Prostate gland (tissue), 2 donors: ENCODE measurements at regions not wholly inside any gene's neighbourhood (a gene's known extent, or its start where the extent isn't known, plus 50 kb on each side); places are given as distances from the start of the nearest gene placed in this dataset.

Experiments
- DNase-seq: peaks from one replicate; pipeline ENCODE4 v3.0.0-alpha.2; 2019; ENCODE audit warnings: low spot score
- H3K27ac ChIP-seq, 2 donors: fragments of 200-600 bp; sonication (generic); 2 replicates each; pipeline ENCODE4 v1.5.1; 2017 to 2019
- H3K27me3 ChIP-seq: fragments of 200-600 bp; sonication (generic); replicated peaks from 2 replicates; pipeline ENCODE4 v1.5.1; 2019; ENCODE audit not compliant: insufficient read depth
- H3K36me3 ChIP-seq, 2 donors: fragments of 200-600 bp; sonication (generic); 1 replicate in 1 of 2; 2 replicates in 1 of 2; pipeline versions ENCODE4 v1.5.1 to v1.8.1; 2017 to 2019
- H3K4me1 ChIP-seq: fragments of 200-600 bp; sonication (generic); replicated peaks from 2 replicates; pipeline ENCODE4 v1.5.1; 2019
- H3K4me3 ChIP-seq, 2 donors: fragments of 200-600 bp; sonication (generic); 2 replicates each; pipeline ENCODE4 v1.5.1; 2017 to 2019
- H3K9me3 ChIP-seq: fragments of 200-600 bp; sonication (generic); 2 replicates; pipeline ENCODE4 v1.5.1; 2017
- POLR2A ChIP-seq: fragments of 450-650 bp; IDR thresholded peaks from one replicate; pipeline ENCODE4 v1.6.1; 2016; ENCODE audit warnings: antibody characterized with exemption, mild to moderate bottlenecking
- POLR2AphosphoS5 ChIP-seq: sonication (generic); formaldehyde crosslinking; IDR thresholded peaks from one replicate; pipeline ENCODE4 v1.6.1; 2017; ENCODE audit warnings: antibody characterized with exemption
- WGBS: methylation state at CpG from one replicate; pipeline ENCODE4 v1.1.5; 2018; 5-methylcytosine and 5-hydroxymethylcytosine counted together
- intact Hi-C: fragments of 100-400 bp; cut with DNase I; formaldehyde crosslinking; loops from one replicate; pipeline ENCODE4 v1.14.2; 2022
- TF ChIP-seq, protein P1 (sequence below), 4 experiments: fragments of 200-600 bp in 2 of 4; fragments of 450-650 bp in 2 of 4; sonication (generic) in 2 of 4; IDR thresholded peaks; 1 replicate in 3 of 4; 2 replicates in 1 of 4; pipeline ENCODE4 v1.5.1; 2016 to 2019; ENCODE audit warnings: antibody characterized with exemption in 4 of 4, mild to moderate bottlenecking in 2 of 4, moderate library complexity in 2 of 4

DNA sequence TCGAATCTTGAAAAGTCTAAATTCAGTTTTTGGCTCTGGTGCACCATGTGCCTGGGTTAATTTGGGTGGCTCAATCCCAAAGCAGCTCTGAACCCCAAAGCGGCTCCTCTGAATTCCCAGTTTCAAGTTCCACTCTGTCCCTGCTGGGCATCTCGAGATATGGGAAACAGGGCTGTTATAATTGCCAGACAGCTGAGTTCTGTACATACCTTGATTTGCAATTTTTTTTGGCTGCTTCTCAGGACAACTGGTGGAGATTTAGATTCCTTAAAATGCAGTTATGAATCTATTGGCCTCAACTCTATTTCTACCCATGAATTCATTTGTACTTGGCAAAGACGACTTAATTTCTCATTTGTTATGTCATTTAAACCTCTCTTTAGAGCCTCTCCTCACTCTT is 808.5 kb downstream of the TLE4 start:
- 92% methylated on average over 4 of the region's 4 CpGs for WGBS
- Histone ChIP-seq H3K36me3 (no peaks in the 10 kb centered on the region), H3K4me1 (no peaks in the 10 kb centered on the region), H3K27ac (no peak overlapping the region), H3K4me3 (no peak overlapping the region), H3K9me3 (no peaks in the 10 kb centered on the region), H3K27me3 (no peaks in the 10 kb centered on the region)
- TF ChIP-seq, protein P1, sequence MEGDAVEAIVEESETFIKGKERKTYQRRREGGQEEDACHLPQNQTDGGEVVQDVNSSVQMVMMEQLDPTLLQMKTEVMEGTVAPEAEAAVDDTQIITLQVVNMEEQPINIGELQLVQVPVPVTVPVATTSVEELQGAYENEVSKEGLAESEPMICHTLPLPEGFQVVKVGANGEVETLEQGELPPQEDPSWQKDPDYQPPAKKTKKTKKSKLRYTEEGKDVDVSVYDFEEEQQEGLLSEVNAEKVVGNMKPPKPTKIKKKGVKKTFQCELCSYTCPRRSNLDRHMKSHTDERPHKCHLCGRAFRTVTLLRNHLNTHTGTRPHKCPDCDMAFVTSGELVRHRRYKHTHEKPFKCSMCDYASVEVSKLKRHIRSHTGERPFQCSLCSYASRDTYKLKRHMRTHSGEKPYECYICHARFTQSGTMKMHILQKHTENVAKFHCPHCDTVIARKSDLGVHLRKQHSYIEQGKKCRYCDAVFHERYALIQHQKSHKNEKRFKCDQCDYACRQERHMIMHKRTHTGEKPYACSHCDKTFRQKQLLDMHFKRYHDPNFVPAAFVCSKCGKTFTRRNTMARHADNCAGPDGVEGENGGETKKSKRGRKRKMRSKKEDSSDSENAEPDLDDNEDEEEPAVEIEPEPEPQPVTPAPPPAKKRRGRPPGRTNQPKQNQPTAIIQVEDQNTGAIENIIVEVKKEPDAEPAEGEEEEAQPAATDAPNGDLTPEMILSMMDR (IDR thresholded peaks at IDR 0.05): no peak
- TF ChIP-seq POLR2A: no peak
- no peak for TF ChIP-seq POLR2AphosphoS5
- intact Hi-C loops: no loop called here
- no peak for DNase-seq

DNA sequence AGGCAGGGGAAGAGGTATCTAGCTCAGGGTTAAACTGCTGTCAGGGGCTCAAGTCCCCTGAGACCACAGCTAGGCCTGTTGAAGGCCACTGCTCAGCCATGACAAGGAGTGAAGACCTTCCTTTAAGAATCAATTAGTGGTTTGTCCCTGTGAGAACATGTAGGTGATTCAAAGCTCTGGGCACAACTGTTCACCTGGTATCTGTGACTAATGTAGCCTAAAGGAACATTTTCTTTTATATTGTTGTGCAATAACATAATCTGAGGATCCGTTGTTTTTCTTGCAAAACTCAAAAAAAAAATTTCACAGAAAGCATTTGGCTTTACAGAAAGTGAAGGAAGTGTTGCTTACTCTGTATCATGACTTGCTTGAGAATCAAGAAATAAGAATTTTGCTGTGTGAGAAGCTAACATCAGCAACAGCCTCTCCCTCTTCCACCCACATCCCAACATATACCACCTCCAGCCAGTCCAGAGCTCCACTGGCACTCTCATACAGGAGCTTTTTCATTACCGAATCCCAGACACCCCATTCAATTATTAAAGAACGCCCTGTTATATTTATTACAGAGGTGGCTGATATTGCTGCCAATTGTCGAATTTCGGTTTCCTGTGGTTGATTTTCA is 807.0 kb downstream of the TLE4 start:
- Histone ChIP-seq H3K4me1 (no peaks in the 10 kb centered on the region), H3K36me3 (no peaks in the 10 kb centered on the region), H3K27me3 (no peaks in the 10 kb centered on the region), H3K4me3 (no peak overlapping the region), H3K9me3 (no peaks in the 10 kb centered on the region), H3K27ac (no peak overlapping the region)
- no peak for TF ChIP-seq POLR2AphosphoS5
- TF ChIP-seq POLR2A: no peak
- TF ChIP-seq, protein P1 (IDR thresholded peaks at IDR 0.05): no peak
- DNase-seq: no peak
- 63% methylated on average over 5 of the region's 5 CpGs for WGBS
- intact Hi-C loops: no loop called here

DNA sequence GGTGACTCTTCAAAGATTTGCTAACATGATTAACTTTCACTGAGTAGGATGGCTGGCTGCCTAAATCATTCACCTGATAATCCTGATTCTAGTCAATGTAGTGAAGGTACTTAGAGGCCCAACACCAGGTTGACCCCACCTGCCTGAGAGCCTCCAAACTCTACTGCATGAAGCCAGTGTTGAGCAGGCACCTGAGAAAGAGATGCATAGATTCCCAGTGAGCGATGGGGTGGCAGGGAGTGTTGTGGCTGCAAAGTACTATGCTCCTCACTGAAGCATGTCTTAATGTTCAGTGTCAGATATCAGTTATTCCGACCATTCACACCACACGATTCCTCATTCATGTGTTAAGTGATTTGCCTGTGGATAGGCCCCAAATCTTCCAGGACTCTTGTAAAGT is 804.4 kb downstream of the TLE4 start:
- intact Hi-C loops: no loop called here
- Histone ChIP-seq H3K27me3 (no peaks in the 10 kb centered on the region), H3K9me3 (no peaks in the 10 kb centered on the region), H3K4me1 (no peaks in the 10 kb centered on the region), H3K4me3 (no peak overlapping the region), H3K27ac (no peak overlapping the region), H3K36me3 (no peaks in the 10 kb centered on the region)
- DNase-seq: no peak
- WGBS: 100% methylated on average over 3 of the region's 3 CpGs
- TF ChIP-seq, protein P1 (IDR thresholded peaks at IDR 0.05): no peak
- TF ChIP-seq POLR2AphosphoS5 (no peak), POLR2A (no peak)

DNA sequence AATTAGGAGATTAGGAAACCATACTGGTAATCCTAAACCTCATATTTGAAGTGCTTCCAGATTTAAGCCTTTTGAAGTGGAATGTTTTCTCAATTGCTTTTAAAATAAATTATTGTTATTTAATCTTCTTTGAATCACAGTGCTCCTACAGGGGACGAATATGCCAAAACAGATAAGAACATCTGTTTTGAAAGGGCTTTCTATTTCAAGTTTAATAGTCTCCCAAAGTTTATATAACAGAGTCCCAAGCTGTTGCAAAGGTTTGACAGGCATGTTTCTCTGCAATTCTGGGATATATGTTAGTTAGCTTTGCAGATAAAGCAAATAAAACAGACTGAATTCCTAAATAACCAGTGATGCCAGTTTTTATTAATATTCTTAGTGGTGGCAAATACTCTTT is 803.7 kb downstream of the TLE4 start:
- no peaks in the 10 kb centered on the region for H3K27me3 ChIP-seq
- TF ChIP-seq POLR2AphosphoS5: no peak
- TF ChIP-seq, protein P1 (IDR thresholded peaks at IDR 0.05): no peak
- TF ChIP-seq POLR2A: no peak
- intact Hi-C loops: no loop called here
- H3K4me3 ChIP-seq: no peak overlapping the region
- WGBS: 9% methylated on average over 1 of the region's 1 CpG
- H3K36me3 ChIP-seq: no peaks in the 10 kb centered on the region
- no peaks in the 10 kb centered on the region for H3K9me3 ChIP-seq
- H3K4me1 ChIP-seq: no peaks in the 10 kb centered on the region
- no peak overlapping the region for H3K27ac ChIP-seq
- no peak for DNase-seq

DNA sequence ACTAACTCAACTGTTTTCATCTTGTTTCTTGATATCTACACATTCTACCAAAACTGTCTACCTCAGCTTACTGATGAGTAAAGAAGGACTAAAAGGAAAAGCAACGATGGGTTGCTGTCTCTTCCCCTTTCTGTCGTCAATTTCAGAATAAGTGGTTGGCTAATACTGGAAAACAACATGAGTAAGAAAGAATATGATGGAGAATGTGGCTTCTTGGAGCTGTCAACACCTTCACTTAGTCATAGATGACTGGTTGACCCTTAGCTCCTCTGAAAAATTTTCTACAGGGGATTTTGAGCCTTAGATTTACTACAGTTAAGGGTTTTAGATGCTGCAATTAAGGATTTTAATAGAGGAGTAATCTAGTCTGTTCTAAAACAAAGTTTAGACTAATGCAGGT is 797.9 kb downstream of the TLE4 start:
- TF ChIP-seq, protein P1 (IDR thresholded peaks at IDR 0.05): no peak
- no peak for TF ChIP-seq POLR2A
- no peak for TF ChIP-seq POLR2AphosphoS5
- Histone ChIP-seq H3K36me3 (no peaks in the 10 kb centered on the region), H3K27ac (no peak overlapping the region), H3K4me3 (no peak overlapping the region), H3K27me3 (no peaks in the 10 kb centered on the region), H3K4me1 (no peaks in the 10 kb centered on the region), H3K9me3 (no peaks in the 10 kb centered on the region)
- WGBS: 83% methylated on average over 2 of the region's 2 CpGs
- DNase-seq: no peak
- intact Hi-C loops: no loop called here
